GM12878 (cell line): ENCODE measurements at regions not wholly inside any gene's neighbourhood (a gene's known extent, or its start where the extent isn't known, plus 50 kb on each side); places are given as distances from the start of the nearest gene placed in this dataset.

ENCODE experiments used
- ATAC-seq: fragments of 200-7000 bp; cut with Tn5 transposase; 3 replicates; pipeline ENCODE4 v1.9.1; 2020; ENCODE audit warnings: mild to moderate bottlenecking, moderate library complexity
- BruUV-seq: library from RNA; stranded (reverse); fragments of 400-500 nt; replicated peaks from 2 replicates; lab custom pipeline; 2021; lab: Mats Ljungman, UMichigan
- CTCF ChIA-PET: fragments of 300-600 bp; sonication (Branson Sonifier 250); formaldehyde crosslinking; extraction: SDS; loops from one replicate; lab custom pipeline; 2021; ENCODE audit warnings: inconsistent platforms; lab: Yijun Ruan, JAX
- POLR2A ChIA-PET: fragments of 350-600 bp; formaldehyde crosslinking; extraction: SDS; loops from one replicate; lab custom pipeline; 2021; ENCODE audit warnings: inconsistent platforms; lab: Charles Lee
- RAD21 ChIA-PET: fragments of 300-600 bp; sonication (Branson Sonifier 250); formaldehyde crosslinking; loops from one replicate; lab custom pipeline; 2023; ENCODE audit warnings: antibody characterized with exemption; ENCODE audit not compliant: unreplicated experiment; lab: Charles Lee
- SMC1A ChIA-PET: fragments of 300-600 bp; sonication (Branson Sonifier 250); formaldehyde crosslinking; loops from one replicate; lab custom pipeline; 2023; ENCODE audit not compliant: unreplicated experiment, uncharacterized antibody; lab: Charles Lee
- DNase-seq: peaks from one replicate; pipeline ENCODE4 v3.0.0-alpha.2; 2011; ENCODE audit warnings: low read depth, low spot score
- FAIRE-seq: peaks from 3 replicates; lab custom pipeline; 2011; peaks lifted over from hg19 to GRCh38; lab: Jason Lieb, UNC
- H2AFZ ChIP-seq: 2 replicates; pipeline ENCODE4 v1.6.0; 2011; ENCODE audit warnings: low read depth, low read length, control low read depth; ENCODE audit not compliant: control insufficient read depth
- H3K27ac ChIP-seq: 2 replicates; pipeline ENCODE4 v1.5.1; 2011; ENCODE audit warnings: control low read depth; ENCODE audit not compliant: control insufficient read depth, insufficient read depth
- H3K27me3 ChIP-seq, 2 experiments: replicated peaks in 1 of 2; 2 replicates each; pipeline versions ENCODE4 v1.6.0 to v1.6.1; 2011; ENCODE audit warnings: low read length in 1 of 2; ENCODE audit not compliant: control insufficient read depth in 2 of 2, insufficient read depth in 2 of 2
- H3K36me3 ChIP-seq, 2 experiments: 2 replicates each; pipeline ENCODE4 v1.5.1; 2011; ENCODE audit warnings: low read length in 1 of 2; ENCODE audit not compliant: control insufficient read depth in 2 of 2, insufficient read depth in 2 of 2
- H3K4me1 ChIP-seq: 2 replicates; pipeline ENCODE4 v1.6.1; 2011; ENCODE audit warnings: mild to moderate bottlenecking, low read length, moderate library complexity, mixed read lengths; ENCODE audit not compliant: control insufficient read depth, insufficient read depth
- H3K4me2 ChIP-seq: 2 replicates; pipeline ENCODE4 v1.6.0; 2011; ENCODE audit warnings: control low read depth; ENCODE audit not compliant: control insufficient read depth, insufficient read depth
- H3K4me3 ChIP-seq: fragments of 200-600 bp; sonication (generic); 2 replicates; pipeline ENCODE4 v1.5.1; 2016
- H3K79me2 ChIP-seq: 2 replicates; pipeline ENCODE4 v1.6.0; 2011; ENCODE audit warnings: low read length; ENCODE audit not compliant: control insufficient read depth, insufficient read depth
- H3K9ac ChIP-seq: 2 replicates; pipeline ENCODE4 v1.8.0; 2011; ENCODE audit warnings: low read length, control low read depth, mixed read lengths; ENCODE audit not compliant: control insufficient read depth, insufficient read depth
- H3K9me3 ChIP-seq: replicated peaks from 3 replicates; pipeline ENCODE4 v1.5.1; 2011; ENCODE audit warnings: mild to moderate bottlenecking, low read length; ENCODE audit not compliant: control insufficient read depth, insufficient read depth
- H4K20me1 ChIP-seq: 2 replicates; pipeline ENCODE4 v1.6.0; 2011; ENCODE audit not compliant: control insufficient read depth, insufficient read depth
- CEBPZ ChIP-seq: fragments of 150-350 bp; IDR thresholded peaks from 2 replicates; pipeline ENCODE4 v1.6.1; 2016; ENCODE audit warnings: low read depth, low read length
- CREB1 ChIP-seq: IDR thresholded peaks from 2 replicates; pipeline ENCODE4 v1.6.1; 2012; ENCODE audit warnings: low read depth, mild to moderate bottlenecking, inconsistent platforms
- HCFC1 ChIP-seq: fragments of 150-350 bp; IDR thresholded peaks from 2 replicates; pipeline ENCODE4 v1.6.1; 2014; ENCODE audit warnings: low read length
- IKZF2 ChIP-seq, 2 experiments: fragments of 450-650 bp; IDR thresholded peaks; 2 replicates each; pipeline ENCODE4 v1.6.1; 2017; ENCODE audit warnings: mild to moderate bottlenecking in 2 of 2, moderate library complexity in 2 of 2
- JUNB ChIP-seq: IDR thresholded peaks from 2 replicates; pipeline ENCODE4 v1.6.1; 2016; ENCODE audit warnings: antibody characterized with exemption, mild to moderate bottlenecking
- MTA2 ChIP-seq: fragments of 450-650 bp; IDR thresholded peaks from 2 replicates; pipeline ENCODE4 v1.6.1; 2016; ENCODE audit warnings: low read depth, mild to moderate bottlenecking, moderate library complexity
- NFYA ChIP-seq: IDR thresholded peaks from 2 replicates; pipeline ENCODE4 v1.6.1; 2011; ENCODE audit warnings: low read depth, mild to moderate bottlenecking, low read length, improper control_type of control experiment, borderline replicate concordance
- PBX3 ChIP-seq: IDR thresholded peaks from 2 replicates; pipeline ENCODE4 v1.6.1; 2011; ENCODE audit warnings: mild to moderate bottlenecking, low read depth, low read length, moderate library complexity; ENCODE audit not compliant: insufficient replicate concordance
- SIX5 ChIP-seq: IDR thresholded peaks from 2 replicates; pipeline ENCODE4 v1.6.1; 2011; ENCODE audit warnings: mild to moderate bottlenecking, low read depth, low read length, moderate library complexity; ENCODE audit not compliant: severe bottlenecking
- TCF3 ChIP-seq: IDR thresholded peaks from 2 replicates; pipeline ENCODE4 v1.6.1; 2012; ENCODE audit warnings: low read depth, mild to moderate bottlenecking, low read length, borderline replicate concordance; ENCODE audit not compliant: insufficient read depth
- ZBTB40 ChIP-seq: fragments of 450-650 bp; IDR thresholded peaks from 2 replicates; pipeline ENCODE4 v1.6.1; 2016; ENCODE audit warnings: mild to moderate bottlenecking, moderate library complexity, borderline replicate concordance
- WGBS: methylation state at CpG from one replicate; pipeline ENCODE4 v1.1.6; 2016; ENCODE audit warnings: low lambda C conversion rate; ENCODE audit not compliant: insufficient replicate concordance, insufficient coverage; ENCODE audit errors: missing lambda C conversion rate; 5-methylcytosine and 5-hydroxymethylcytosine counted together
- in situ Hi-C: fragments of 300-500 bp; cut with MboI; formaldehyde crosslinking; loops from 9 replicates; pipeline ENCODE4 v1.14.3; 2018; ENCODE audit warnings: mixed read lengths
- intact Hi-C: fragments of 100-400 bp; cut with micrococcal nuclease; formaldehyde crosslinking; loops from one replicate; pipeline ENCODE4 v1.14.2; 2022; ENCODE audit not compliant: unreplicated experiment
- TF ChIP-seq, protein P1 (sequence below), 3 experiments: IDR thresholded peaks in 2 of 3; conservative IDR thresholded peaks in 1 of 3; 2 replicates each; pipeline ENCODE4 v1.5.1; 2011; ENCODE audit warnings: low read depth in 3 of 3, low read length in 3 of 3, mild to moderate bottlenecking in 3 of 3, control low read depth in 2 of 3, moderate library complexity in 2 of 3, inconsistent platforms in 1 of 3, mixed read lengths in 1 of 3; ENCODE audit not compliant: control insufficient read depth in 2 of 3, insufficient read depth in 1 of 3; ENCODE audit errors: extremely low read depth in 1 of 3

GRCh38 chr2:150548527-150548926 lies 61.1 kb upstream of the RND3 start:
- in situ Hi-C loops: no loop called here
- no TSS peak for BruUV-seq
- H3K27ac ChIP-seq: no peak overlapping the region
- RAD21 ChIA-PET: interaction anchor here (0.6 to 1.8 kb wide), 10 partner anchors 8 to 124 kb away, joined by 3 to 8 read pairs (median 3); no protein-coding TSS in a partner anchor
- no peak overlapping the region for H2AFZ ChIP-seq
- no peak overlapping the region for H3K4me2 ChIP-seq
- SMC1A ChIA-PET: interaction anchor here (0.6 to 3.0 kb wide), 14 partner anchors 9 to 62 kb away, joined by 3 to 22 read pairs (median 4); no protein-coding TSS in a partner anchor
- no peaks in the 10 kb centered on the region for H3K27me3 ChIP-seq
- H3K9ac ChIP-seq: no peak overlapping the region
- CTCF ChIA-PET: interaction anchor here (0.7 to 2.9 kb wide), 20 partner anchors 10 to 83 kb away, joined by 3 to 21 read pairs (median 6); no protein-coding TSS in a partner anchor
- FAIRE-seq: no peak
- H3K36me3 ChIP-seq: no peaks in the 10 kb centered on the region
- peak; percentile 80 for ATAC-seq
- POLR2A ChIA-PET: interaction anchor here (1.0 to 1.9 kb wide), 2 partner anchors 20 to 43 kb away, joined by 4 to 5 read pairs; no protein-coding TSS in a partner anchor
- H3K79me2 ChIP-seq: no peaks in the 10 kb centered on the region
- H3K9me3 ChIP-seq: no peaks in the 10 kb centered on the region
- intact Hi-C loops: no loop called here
- H3K4me3 ChIP-seq: no peak overlapping the region
- WGBS: 0% methylated on average over 2 of the region's 2 CpGs
- no peaks in the 10 kb centered on the region for H3K4me1 ChIP-seq
- no peaks in the 10 kb centered on the region for H4K20me1 ChIP-seq
- no peak for DNase-seq
- TF ChIP-seq ZBTB40 (no peak), HCFC1 (no peak), SIX5 (no peak), PBX3 (no peak), NFYA (no peak), IKZF2 (IDR thresholded peaks at IDR 0.05) (no peak), CEBPZ (no peak), JUNB (no peak), CREB1 (no peak), MTA2 (no peak), TCF3 (no peak)
- TF ChIP-seq, protein P1, sequence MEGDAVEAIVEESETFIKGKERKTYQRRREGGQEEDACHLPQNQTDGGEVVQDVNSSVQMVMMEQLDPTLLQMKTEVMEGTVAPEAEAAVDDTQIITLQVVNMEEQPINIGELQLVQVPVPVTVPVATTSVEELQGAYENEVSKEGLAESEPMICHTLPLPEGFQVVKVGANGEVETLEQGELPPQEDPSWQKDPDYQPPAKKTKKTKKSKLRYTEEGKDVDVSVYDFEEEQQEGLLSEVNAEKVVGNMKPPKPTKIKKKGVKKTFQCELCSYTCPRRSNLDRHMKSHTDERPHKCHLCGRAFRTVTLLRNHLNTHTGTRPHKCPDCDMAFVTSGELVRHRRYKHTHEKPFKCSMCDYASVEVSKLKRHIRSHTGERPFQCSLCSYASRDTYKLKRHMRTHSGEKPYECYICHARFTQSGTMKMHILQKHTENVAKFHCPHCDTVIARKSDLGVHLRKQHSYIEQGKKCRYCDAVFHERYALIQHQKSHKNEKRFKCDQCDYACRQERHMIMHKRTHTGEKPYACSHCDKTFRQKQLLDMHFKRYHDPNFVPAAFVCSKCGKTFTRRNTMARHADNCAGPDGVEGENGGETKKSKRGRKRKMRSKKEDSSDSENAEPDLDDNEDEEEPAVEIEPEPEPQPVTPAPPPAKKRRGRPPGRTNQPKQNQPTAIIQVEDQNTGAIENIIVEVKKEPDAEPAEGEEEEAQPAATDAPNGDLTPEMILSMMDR (IDR thresholded peaks at IDR 0.05 in 2 of 3, conservative IDR thresholded peaks at IDR 0.05 in 1 of 3; ENCODE audit: control insufficient read depth in 2 of 3, extremely low read depth in 1 of 3, insufficient read depth in 1 of 3, low read depth in 3 of 3, low read length in 3 of 3): peak; percentile 38 to 41 (median 38); a peak in 4 of 6 replicates
